Nephron (organoid): ENCODE measurements at regions not wholly inside any gene's neighbourhood (a gene's known extent, or its start where the extent isn't known, plus 50 kb on each side); places are given as distances from the start of the nearest gene placed in this dataset.

Source experiments
- H3K27ac Mint-ChIP-seq, 3 experiments: 2 replicates each; pipeline ENCODE4 v1.8.0; 2020; ENCODE audit warnings: mixed read lengths in 3 of 3, mild to moderate bottlenecking in 2 of 3, moderate library complexity in 1 of 3
- H3K27me3 Mint-ChIP-seq: 2 replicates; pipeline ENCODE4 v1.8.0; 2021; ENCODE audit warnings: low read depth, mild to moderate bottlenecking, moderate library complexity, mixed read lengths
- H3K36me3 Mint-ChIP-seq: 2 replicates; pipeline ENCODE4 v1.8.0; 2020; ENCODE audit warnings: low read depth, mixed read lengths
- H3K4me1 Mint-ChIP-seq: 2 replicates; pipeline ENCODE4 v1.8.0; 2020; ENCODE audit warnings: mixed read lengths
- H3K4me3 Mint-ChIP-seq, 3 experiments: 2 replicates each; pipeline ENCODE4 v1.8.0; 2020; ENCODE audit warnings: mild to moderate bottlenecking in 3 of 3, mixed read lengths in 3 of 3, moderate library complexity in 2 of 3
- H3K9me3 Mint-ChIP-seq: 2 replicates; pipeline ENCODE4 v1.8.0; 2020; ENCODE audit warnings: mixed read lengths
- TF ChIP-seq, protein P1 (sequence below), 3 experiments: fragments of 200-600 bp; sonication (generic); IDR thresholded peaks; one replicate each; pipeline ENCODE4 v1.5.0; 2021; ENCODE audit warnings: antibody characterized with exemption in 3 of 3; ENCODE audit not compliant: unreplicated experiment in 3 of 3

DNA sequence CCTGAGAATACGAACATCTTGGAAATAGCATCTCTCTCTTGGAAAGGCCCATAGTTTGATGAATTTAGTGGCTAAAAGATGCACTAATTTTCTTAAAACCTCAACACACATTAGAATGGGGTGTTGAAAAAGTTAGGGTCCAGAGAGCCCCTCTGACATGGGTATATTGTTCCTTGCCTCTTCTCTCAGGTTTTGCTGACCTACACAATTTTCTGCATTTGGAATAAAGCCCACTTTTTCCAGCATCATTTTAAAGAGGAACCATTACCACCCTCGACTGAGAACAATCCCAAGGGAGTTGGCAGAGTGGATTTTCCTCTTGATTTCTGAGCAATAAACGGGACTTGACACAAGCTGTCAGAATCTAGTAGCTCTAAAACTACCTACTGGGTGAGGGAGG, 156.1 kb downstream of the PMP22 start:
- no peaks in the 10 kb centered on the region for H3K27me3 Mint-ChIP-seq
- no peaks in the 10 kb centered on the region for H3K9me3 Mint-ChIP-seq
- no peak overlapping the region for H3K27ac Mint-ChIP-seq
- no peak overlapping the region for H3K4me3 Mint-ChIP-seq
- H3K36me3 Mint-ChIP-seq = no peaks in the 10 kb centered on the region
- H3K4me1 Mint-ChIP-seq = peaks cover 16% of the 10 kb centered on the region
- TF ChIP-seq, protein P1, sequence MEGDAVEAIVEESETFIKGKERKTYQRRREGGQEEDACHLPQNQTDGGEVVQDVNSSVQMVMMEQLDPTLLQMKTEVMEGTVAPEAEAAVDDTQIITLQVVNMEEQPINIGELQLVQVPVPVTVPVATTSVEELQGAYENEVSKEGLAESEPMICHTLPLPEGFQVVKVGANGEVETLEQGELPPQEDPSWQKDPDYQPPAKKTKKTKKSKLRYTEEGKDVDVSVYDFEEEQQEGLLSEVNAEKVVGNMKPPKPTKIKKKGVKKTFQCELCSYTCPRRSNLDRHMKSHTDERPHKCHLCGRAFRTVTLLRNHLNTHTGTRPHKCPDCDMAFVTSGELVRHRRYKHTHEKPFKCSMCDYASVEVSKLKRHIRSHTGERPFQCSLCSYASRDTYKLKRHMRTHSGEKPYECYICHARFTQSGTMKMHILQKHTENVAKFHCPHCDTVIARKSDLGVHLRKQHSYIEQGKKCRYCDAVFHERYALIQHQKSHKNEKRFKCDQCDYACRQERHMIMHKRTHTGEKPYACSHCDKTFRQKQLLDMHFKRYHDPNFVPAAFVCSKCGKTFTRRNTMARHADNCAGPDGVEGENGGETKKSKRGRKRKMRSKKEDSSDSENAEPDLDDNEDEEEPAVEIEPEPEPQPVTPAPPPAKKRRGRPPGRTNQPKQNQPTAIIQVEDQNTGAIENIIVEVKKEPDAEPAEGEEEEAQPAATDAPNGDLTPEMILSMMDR (IDR thresholded peaks at IDR 0.05; ENCODE audit: unreplicated experiment in 3 of 3) = no peak

- H3K4me1 Mint-ChIP-seq = no peaks in the 10 kb centered on the region
- no peak overlapping the region for H3K4me3 Mint-ChIP-seq
- H3K36me3 Mint-ChIP-seq = no peaks in the 10 kb centered on the region
- no peak overlapping the region for H3K27ac Mint-ChIP-seq
- no peaks in the 10 kb centered on the region for H3K9me3 Mint-ChIP-seq
- no peaks in the 10 kb centered on the region for H3K27me3 Mint-ChIP-seq
- TF ChIP-seq, protein P1 (IDR thresholded peaks at IDR 0.05; ENCODE audit: unreplicated experiment in 3 of 3) = no peak
These were observed 158.6 kb downstream of the PMP22 start for GRCh38 chr17:15106540-15106939.

DNA sequence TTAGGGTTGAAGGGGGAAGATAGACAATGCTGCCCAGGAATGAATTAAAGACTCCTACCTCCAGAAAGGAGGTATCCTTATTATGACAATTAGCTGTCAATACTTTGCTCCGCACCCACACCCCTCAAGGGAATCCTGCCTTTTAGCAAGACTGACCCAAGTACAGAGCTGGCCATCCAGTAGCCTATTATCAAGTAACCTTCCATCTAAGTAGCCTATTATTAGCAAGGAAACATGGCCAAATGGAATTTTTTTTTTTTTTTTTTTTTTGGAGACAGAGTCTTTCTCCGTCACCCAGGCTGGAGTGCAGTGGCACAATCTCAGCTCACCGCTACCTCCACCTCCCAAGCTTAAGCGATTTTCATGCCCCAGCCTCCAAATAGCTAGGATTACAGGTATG, 161.3 kb downstream of the PMP22 start:
- Mint-ChIP-seq H3K36me3 (no peaks in the 10 kb centered on the region), H3K9me3 (no peaks in the 10 kb centered on the region), H3K4me3 (no peak overlapping the region), H3K27ac (no peak overlapping the region), H3K27me3 (no peaks in the 10 kb centered on the region), H3K4me1 (no peaks in the 10 kb centered on the region)
- TF ChIP-seq, protein P1 (IDR thresholded peaks at IDR 0.05; ENCODE audit: unreplicated experiment in 3 of 3) = no peak

GRCh38 chr17:15101175-15101574, 164.0 kb downstream of the PMP22 start:
- Mint-ChIP-seq H3K27ac (no peak overlapping the region), H3K27me3 (no peaks in the 10 kb centered on the region), H3K36me3 (no peaks in the 10 kb centered on the region), H3K4me3 (no peak overlapping the region), H3K4me1 (no peaks in the 10 kb centered on the region), H3K9me3 (no peaks in the 10 kb centered on the region)
- TF ChIP-seq, protein P1 (IDR thresholded peaks at IDR 0.05; ENCODE audit: unreplicated experiment in 3 of 3) = no peak

GRCh38 chr17:15096511-15096910, 168.6 kb downstream of the PMP22 start:
- TF ChIP-seq, protein P1 (IDR thresholded peaks at IDR 0.05; ENCODE audit: unreplicated experiment in 3 of 3) = no peak
- Mint-ChIP-seq H3K27ac (no peak overlapping the region), H3K9me3 (no peaks in the 10 kb centered on the region), H3K27me3 (no peaks in the 10 kb centered on the region), H3K36me3 (no peaks in the 10 kb centered on the region), H3K4me1 (no peaks in the 10 kb centered on the region), H3K4me3 (no peak overlapping the region)

GRCh38 chr17:15095935-15096334, 169.2 kb downstream of the PMP22 start:
- no peaks in the 10 kb centered on the region for H3K4me1 Mint-ChIP-seq
- H3K9me3 Mint-ChIP-seq = no peaks in the 10 kb centered on the region
- TF ChIP-seq, protein P1 (IDR thresholded peaks at IDR 0.05; ENCODE audit: unreplicated experiment in 3 of 3) = no peak
- no peaks in the 10 kb centered on the region for H3K27me3 Mint-ChIP-seq
- no peak overlapping the region for H3K27ac Mint-ChIP-seq
- H3K36me3 Mint-ChIP-seq = no peaks in the 10 kb centered on the region
- H3K4me3 Mint-ChIP-seq = no peak overlapping the region
